NT2/D1 (cell line): ENCODE measurements at regions not wholly inside any gene's neighbourhood (a gene's known extent, or its start where the extent isn't known, plus 50 kb on each side); places are given as distances from the start of the nearest gene placed in this dataset.

Experiments used
- DNase-seq: peaks from one replicate; pipeline ENCODE4 v3.0.0-alpha.2; 2011; ENCODE audit warnings: low read depth, low spot score
- H3K27me3 ChIP-seq: 2 replicates; pipeline ENCODE4 v1.6.0; 2011; ENCODE audit warnings: mild to moderate bottlenecking; ENCODE audit not compliant: insufficient read length, insufficient read depth
- H3K36me3 ChIP-seq: 2 replicates; pipeline ENCODE4 v1.6.1; 2011; ENCODE audit warnings: mild to moderate bottlenecking, low read length, mixed read lengths; ENCODE audit not compliant: insufficient read depth, insufficient read length
- H3K4me1 ChIP-seq: 2 replicates; pipeline ENCODE4 v1.5.1; 2011; ENCODE audit not compliant: insufficient read depth, insufficient read length
- H3K4me3 ChIP-seq: 2 replicates; pipeline ENCODE4 v1.5.1; 2011; ENCODE audit warnings: low read depth; ENCODE audit not compliant: insufficient read length
- H3K9ac ChIP-seq: 2 replicates; pipeline ENCODE4 v1.6.0; 2011; ENCODE audit warnings: low read depth; ENCODE audit not compliant: insufficient read length
- H3K9me3 ChIP-seq: 2 replicates; pipeline ENCODE4 v1.5.1; 2011; ENCODE audit warnings: mild to moderate bottlenecking, low read length; ENCODE audit not compliant: insufficient read depth
- SUZ12 ChIP-seq: IDR thresholded peaks from 2 replicates; pipeline ENCODE4 v1.6.1; 2011; ENCODE audit not compliant: insufficient read length, insufficient read depth; ENCODE audit errors: extremely low read depth
- YY1 ChIP-seq: IDR thresholded peaks from 2 replicates; pipeline ENCODE4 v1.6.1; 2011; ENCODE audit not compliant: insufficient read length, insufficient read depth
- ZNF274 ChIP-seq: IDR thresholded peaks from 2 replicates; pipeline ENCODE4 v1.6.1; 2011; ENCODE audit warnings: mild to moderate bottlenecking, low read depth, low read length

- no peak for DNase-seq
- Histone ChIP-seq H3K9me3 (peaks cover 14% of the 10 kb centered on the region; the same call in 1 of the 2 replicates), H3K36me3 (no peaks in the 10 kb centered on the region), H3K9ac (no peak overlapping the region), H3K4me1 (no peaks in the 10 kb centered on the region), H3K4me3 (no peak overlapping the region), H3K27me3 (no peaks in the 10 kb centered on the region)
- TF ChIP-seq YY1 (no peak), ZNF274 (no peak)
Measured at GRCh38 chr6:3551716-3552511, 95.1 kb upstream of the SLC22A23 start.

GRCh38 chr6:3549314-3549940 is 92.6 kb upstream of the SLC22A23 start:
- no peak overlapping the region for H3K4me3 ChIP-seq
- H3K9ac ChIP-seq, result no peak overlapping the region
- no peaks in the 10 kb centered on the region for H3K36me3 ChIP-seq
- no peaks in the 10 kb centered on the region for H3K4me1 ChIP-seq
- no peak for TF ChIP-seq YY1
- TF ChIP-seq SUZ12, result no peak
- TF ChIP-seq ZNF274, result no peak
- peaks cover 14% of the 10 kb centered on the region; the same call in 1 of the 2 replicates for H3K9me3 ChIP-seq
- H3K27me3 ChIP-seq, result no peaks in the 10 kb centered on the region
- DNase-seq, result no peak

- H3K27me3 ChIP-seq, result no peaks in the 10 kb centered on the region
- no peak for TF ChIP-seq ZNF274
- TF ChIP-seq SUZ12, result no peak
- TF ChIP-seq YY1, result no peak
- no peaks in the 10 kb centered on the region for H3K4me1 ChIP-seq
- no peak for DNase-seq
- no peak overlapping the region for H3K9ac ChIP-seq
- peaks cover 4% of the 10 kb centered on the region; the same call in 1 of the 2 replicates for H3K9me3 ChIP-seq
- no peak overlapping the region for H3K4me3 ChIP-seq
- no peaks in the 10 kb centered on the region for H3K36me3 ChIP-seq
Measured at GRCh38 chr6:3546121-3546520, 89.3 kb upstream of the SLC22A23 start.

GRCh38 chr6:3545156-3545555 is 88.3 kb upstream of the SLC22A23 start:
- DNase-seq, result no peak
- TF ChIP-seq SUZ12 (no peak), YY1 (no peak), ZNF274 (no peak)
- Histone ChIP-seq H3K9ac (no peak overlapping the region), H3K27me3 (no peaks in the 10 kb centered on the region), H3K36me3 (no peaks in the 10 kb centered on the region), H3K4me1 (no peaks in the 10 kb centered on the region), H3K4me3 (no peak overlapping the region), H3K9me3 (peaks cover 4% of the 10 kb centered on the region; the same call in 1 of the 2 replicates)

GRCh38 chr6:3542032-3542640 is 85.3 kb upstream of the SLC22A23 start:
- Histone ChIP-seq H3K9ac (no peak overlapping the region), H3K27me3 (peaks cover 2% of the 10 kb centered on the region), H3K4me3 (no peak overlapping the region), H3K4me1 (no peaks in the 10 kb centered on the region), H3K9me3 (peaks cover under 1% of the 10 kb centered on the region; the same call in 1 of the 2 replicates), H3K36me3 (no peaks in the 10 kb centered on the region)
- no peak for DNase-seq
- TF ChIP-seq ZNF274, result no peak

GRCh38 chr6:3541006-3541585 is 84.2 kb upstream of the SLC22A23 start:
- no peak for TF ChIP-seq SUZ12
- TF ChIP-seq YY1, result no peak
- TF ChIP-seq ZNF274, result no peak
- Histone ChIP-seq H3K9me3 (no peaks in the 10 kb centered on the region), H3K36me3 (no peaks in the 10 kb centered on the region), H3K4me3 (no peak overlapping the region), H3K27me3 (peaks cover 2% of the 10 kb centered on the region), H3K4me1 (no peaks in the 10 kb centered on the region), H3K9ac (no peak overlapping the region)
- DNase-seq, result no peak

GRCh38 chr6:3540253-3540820 is 83.5 kb upstream of the SLC22A23 start:
- H3K4me3 ChIP-seq, result no peak overlapping the region
- TF ChIP-seq SUZ12 (no peak), YY1 (no peak), ZNF274 (no peak)
- no peaks in the 10 kb centered on the region for H3K9me3 ChIP-seq
- no peak for DNase-seq
- no peak overlapping the region for H3K9ac ChIP-seq
- H3K36me3 ChIP-seq, result no peaks in the 10 kb centered on the region
- H3K27me3 ChIP-seq, result peaks cover 2% of the 10 kb centered on the region
- no peaks in the 10 kb centered on the region for H3K4me1 ChIP-seq
